Ammon's horn (tissue), 1 donor: ENCODE measurements at regions not wholly inside any gene's neighbourhood (a gene's known extent, or its start where the extent isn't known, plus 50 kb on each side); places are given as distances from the start of the nearest gene placed in this dataset.

Experiments used
- DNase-seq: peaks from one replicate; pipeline ENCODE4 v3.0.0-alpha.2; 2016; ENCODE audit warnings: low spot score

DNA sequence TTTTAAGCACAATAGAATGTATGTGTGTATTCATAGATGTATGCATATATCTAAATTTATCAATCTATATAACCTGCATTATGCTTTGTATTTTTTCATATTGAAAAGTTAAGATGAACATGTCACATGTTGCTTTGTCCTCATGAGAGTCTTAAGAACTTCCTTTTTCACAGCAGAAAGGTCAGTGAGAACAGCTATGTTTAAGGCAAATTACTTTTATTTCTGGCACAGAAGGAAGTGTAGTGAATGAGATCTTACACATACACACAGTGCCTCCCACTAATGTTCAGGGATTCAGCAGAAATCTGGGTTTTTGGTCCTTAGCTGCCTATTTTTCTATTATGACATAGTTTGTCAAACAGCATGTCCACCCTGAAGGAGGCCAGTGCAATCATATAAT, 134.8 kb downstream of the TMEM26 start:
- no peak for DNase-seq

DNA sequence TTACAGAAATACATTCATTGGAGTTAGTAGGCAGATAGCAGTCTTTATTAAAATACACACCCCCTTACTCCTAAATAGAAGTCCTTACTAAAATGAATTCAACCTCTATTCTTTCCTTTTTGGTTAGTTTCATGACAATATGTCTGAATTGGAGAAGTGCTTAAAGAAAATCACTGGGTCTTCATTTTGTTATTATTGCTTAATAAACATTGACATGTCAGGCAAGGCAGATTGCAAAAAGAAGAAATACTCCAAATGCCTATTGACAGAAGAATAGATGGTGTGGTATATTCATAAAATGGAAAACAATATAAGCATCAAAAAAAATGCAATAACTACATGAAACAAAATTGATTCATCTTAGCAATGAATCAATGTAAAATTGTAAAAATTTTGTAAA, 135.5 kb downstream of the TMEM26 start:
- DNase-seq: no peak

DNA sequence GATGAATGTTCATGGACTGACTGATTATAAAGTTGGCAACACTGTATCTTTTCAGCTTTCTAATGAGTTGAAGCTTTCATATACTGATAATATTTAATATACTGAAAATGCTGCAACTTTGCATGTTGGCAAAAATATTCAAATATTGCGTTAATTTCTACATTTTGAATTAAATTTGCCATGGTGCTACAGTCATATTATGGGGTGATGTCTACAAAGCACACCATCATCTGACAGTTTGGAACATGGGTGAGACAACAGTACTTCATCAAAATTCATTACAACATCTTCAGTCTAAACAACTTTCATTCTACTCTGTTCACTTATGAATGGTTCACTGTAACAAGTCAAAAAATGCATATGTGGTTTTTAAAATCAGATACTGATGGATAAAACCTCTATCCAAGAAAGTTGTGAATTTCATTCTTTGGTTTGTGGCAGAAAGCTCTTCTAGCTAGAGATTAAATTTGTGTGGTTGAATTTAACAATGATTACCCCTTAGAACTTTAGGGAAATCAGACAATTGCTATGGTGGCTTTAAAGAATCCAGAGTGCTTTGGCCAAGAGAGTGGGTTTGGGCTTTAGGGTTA, 136.4 kb downstream of the TMEM26 start:
- DNase-seq: no peak

DNA sequence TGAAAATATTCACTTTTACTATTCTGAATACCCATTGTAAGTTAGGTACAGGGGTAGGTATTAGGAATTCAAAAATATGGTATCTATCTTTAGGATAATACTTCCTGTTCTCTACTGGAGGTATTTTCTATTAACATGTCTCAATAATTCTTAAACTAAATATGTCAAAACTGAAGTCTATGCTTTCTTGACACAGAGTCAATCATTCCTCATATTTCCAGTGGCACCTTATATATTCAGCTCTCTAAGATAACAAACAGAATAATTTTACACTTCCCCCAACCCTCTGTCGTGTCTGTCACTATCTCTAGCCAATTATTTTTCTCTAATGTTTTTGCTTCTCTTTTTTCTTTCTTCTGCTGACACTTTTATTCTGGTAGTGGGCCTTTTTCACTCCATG, 138.9 kb downstream of the TMEM26 start:
- DNase-seq: no peak

DNA sequence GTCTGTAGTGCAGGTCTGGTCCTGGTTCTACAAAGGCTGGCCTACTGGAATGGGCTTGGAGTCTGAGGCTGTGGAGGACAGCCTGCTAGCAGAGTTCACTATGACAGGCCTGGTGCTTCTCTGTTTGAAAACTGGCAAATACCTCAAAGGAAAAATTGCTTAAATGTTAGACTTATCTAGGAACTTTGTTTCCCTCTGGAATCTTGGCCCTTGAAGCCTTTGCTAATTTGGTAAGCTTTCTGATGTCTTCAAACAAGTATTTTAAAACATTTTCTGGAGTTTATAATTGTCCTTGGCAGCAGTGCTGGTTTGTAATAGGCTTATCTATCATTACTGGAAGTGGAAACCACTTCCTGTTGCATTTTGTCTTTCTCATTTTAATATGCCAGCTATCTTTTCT, 139.7 kb downstream of the TMEM26 start:
- no peak for DNase-seq

DNA sequence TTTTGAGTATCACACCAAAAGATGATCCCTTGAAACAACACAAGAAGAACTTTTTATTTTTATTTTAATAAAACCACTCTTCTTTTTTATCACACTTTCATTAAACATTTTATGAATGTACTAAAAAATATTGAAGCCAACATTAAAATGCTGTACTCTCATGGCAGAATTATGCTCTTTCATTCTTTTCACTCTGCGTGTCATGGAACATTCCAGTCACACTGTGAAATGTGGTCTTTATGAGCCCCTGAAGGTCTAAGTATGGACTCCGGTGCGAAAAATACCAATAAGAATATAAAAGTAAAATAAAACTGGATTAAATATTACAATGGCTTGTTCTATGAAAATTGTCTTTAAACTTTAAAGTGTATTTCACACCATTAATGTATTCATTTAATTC, 148.4 kb downstream of the TMEM26 start:
- DNase-seq: no peak

DNA sequence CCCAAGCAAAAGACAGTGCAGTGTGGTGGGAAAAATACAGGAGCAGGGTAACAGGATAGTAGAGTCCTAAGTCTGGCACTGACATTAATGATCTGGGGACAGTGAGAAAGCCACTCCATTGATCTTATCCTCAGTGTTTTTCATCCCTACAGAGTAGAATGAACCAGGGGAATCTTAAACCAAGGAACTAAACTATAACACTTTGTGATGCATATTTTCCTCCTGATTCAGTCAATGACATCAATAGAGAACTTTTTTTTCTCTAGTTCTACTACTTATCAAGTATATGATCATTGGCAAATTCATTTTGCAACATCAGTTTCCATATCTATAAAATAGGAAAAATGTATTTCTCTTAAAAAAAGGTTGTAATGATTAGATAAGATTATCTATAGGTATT, 151.1 kb downstream of the TMEM26 start:
- DNase-seq: no peak

DNA sequence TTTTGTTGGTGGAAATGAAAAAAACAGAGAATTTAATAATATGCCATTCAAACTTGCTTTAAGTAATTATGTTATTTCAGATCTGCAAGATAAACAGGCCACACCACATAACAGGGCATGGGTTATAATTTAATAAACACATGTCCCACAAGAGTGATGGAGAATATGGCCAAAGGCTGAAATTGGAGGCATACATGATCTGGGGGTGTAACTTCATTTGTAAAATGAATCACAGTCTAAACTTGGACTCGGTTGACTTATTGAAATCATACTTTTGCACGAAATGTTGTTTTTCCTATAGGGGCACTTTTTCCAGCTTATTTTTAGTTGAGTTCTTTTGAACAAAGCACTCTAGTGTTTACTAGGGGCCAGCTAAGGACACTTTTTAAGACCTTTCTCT, 151.6 kb downstream of the TMEM26 start:
- DNase-seq: no peak

DNA sequence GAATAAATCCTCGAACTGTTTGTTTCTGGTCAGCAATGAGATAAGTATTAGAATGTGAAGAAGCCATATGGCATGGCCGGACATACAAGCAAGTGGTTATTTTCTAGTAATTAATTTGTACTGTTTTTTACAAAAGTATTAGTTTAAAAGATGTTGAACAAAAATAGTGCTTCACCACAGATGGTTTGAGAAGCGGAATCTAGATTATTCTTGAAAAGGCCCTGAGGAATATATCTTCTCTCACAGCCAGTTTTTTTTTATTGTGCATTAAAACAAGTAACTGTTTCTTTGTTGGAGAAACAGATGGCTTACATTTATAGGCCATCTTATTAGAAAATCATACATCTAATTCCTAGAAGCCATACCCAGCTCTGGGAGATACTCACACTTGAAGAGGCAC, 153.3 kb downstream of the TMEM26 start:
- no peak for DNase-seq

DNA sequence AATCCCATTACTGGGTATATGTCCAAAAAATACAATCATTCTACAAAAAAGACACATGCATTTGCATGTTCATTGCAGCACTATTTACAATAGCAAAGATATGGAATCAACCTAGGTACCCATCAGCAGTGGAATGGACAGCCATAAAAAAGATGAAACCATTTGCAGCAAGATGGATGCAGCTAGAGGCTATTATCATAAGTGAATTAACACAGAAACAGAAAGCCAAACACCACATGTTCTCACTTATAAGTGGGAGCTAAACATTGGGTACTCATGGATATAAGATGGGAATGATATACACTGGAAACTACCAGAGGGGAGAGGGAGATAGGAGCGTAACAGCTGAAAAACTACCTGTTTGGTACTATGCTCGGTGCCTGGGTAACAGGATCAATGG, 154.0 kb downstream of the TMEM26 start:
- no peak for DNase-seq

DNA sequence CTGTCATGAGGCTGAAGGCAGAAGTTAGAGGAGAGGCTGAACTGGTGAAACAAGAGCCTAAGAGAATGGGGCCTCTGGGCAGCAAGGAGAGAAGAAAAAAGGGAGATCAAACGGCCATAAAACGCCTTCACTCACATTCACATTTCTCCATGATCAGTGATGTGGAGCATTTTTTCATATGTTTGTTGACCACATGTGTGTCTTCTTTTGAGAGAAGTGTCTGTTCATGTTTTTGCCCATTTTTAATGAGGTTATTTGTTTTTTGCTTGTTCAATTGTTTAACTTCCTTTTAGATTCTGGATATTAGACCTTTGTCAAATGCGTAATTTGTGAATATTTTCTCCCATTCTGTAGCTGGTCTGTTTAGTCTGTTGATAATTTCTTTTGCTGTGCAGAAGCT, 155.0 kb downstream of the TMEM26 start:
- DNase-seq: no peak

DNA sequence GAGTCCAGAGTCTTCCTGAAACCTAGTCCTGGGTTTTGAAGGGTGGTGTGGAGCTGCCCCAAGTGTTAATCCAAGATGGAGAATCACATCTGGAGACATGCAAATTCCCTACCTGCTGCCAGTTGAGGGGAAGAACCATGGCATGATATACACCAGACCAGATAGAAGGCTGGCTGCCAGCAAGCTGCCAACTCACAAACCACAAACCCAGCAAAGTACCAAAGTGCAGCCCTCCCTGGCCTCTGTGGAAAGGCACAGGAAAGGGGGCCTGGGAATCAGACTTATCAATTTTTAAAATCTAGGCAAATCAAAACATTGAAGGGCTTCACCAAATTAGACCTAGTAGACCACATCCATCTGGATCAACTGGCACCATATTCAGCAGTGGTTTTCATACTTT, 157.0 kb downstream of the TMEM26 start:
- no peak for DNase-seq

DNA sequence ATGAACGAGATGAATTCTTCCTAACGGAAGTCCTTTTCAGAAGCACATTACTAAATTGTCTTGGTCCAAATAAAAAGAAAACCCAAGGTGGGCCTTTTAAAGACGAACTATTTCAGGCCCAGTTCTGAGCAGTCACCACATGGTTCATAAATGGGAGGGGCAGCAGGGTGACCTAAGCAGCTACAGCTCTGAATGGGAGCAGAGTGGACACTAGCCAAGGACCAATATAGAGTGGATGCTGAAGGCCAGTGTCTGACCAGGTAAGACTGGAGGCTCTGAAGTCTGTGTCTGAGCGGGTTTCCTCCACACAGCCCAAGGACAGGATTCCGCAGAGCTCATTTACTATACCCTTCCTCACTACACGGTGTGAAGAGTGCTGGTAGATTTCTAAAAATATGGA, 159.1 kb downstream of the TMEM26 start:
- DNase-seq: no peak

DNA sequence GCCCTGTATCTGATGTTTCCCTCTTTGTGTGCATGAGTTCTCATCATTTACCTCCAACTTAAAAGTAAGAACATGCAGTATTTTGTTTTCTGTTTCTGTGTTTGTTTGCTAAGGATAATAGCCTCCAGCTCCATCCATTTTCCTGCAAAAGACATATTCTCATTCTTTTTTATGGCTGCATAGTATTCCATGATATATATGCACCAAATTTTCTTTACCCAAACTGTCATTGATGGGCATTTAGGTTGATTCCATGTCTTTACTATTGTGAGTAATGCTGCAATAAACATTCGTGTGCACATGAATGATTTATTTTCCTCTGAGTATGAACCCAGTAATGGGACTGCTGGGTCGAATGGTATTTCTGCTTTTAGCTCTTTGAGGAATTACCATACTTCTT, 163.4 kb downstream of the TMEM26 start:
- DNase-seq: no peak

DNA sequence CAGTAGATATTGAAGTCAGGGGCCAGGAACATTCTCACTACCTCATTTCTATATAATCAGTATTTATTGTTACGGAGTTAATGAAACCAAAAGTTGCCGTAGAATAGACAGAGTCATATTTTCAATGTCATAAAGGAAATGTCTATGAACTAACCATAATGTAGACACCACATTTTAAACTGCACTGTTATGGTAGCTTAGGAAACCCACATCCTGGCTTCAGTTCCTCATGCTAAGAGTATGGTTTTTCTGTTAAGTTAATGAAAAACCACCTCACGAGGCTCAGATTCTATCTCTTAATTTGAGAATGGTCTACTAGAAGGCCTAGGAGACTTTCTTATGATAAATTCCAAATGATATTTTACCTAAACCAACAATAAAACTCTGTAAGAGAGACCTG, 166.5 kb downstream of the TMEM26 start:
- DNase-seq: no peak

DNA sequence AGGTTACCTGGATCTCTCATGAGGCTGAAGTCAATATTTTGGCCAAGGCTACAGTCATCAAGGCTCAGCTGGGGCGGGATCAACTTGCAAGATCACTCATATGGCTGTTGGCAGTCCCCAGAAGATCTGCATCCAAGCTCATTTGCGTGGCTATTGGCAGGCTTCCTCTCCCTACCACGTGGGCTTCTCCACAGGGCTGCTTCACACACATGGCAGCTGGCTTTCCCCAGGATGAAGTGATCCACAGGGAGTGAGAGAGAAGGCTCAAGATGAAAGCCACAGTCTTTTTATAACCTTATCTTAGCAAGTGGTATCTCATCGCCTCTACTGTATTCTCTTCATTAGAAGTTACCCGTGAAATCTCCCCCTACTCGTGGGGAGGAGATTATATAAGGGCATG, 167.4 kb downstream of the TMEM26 start:
- DNase-seq: no peak

DNA sequence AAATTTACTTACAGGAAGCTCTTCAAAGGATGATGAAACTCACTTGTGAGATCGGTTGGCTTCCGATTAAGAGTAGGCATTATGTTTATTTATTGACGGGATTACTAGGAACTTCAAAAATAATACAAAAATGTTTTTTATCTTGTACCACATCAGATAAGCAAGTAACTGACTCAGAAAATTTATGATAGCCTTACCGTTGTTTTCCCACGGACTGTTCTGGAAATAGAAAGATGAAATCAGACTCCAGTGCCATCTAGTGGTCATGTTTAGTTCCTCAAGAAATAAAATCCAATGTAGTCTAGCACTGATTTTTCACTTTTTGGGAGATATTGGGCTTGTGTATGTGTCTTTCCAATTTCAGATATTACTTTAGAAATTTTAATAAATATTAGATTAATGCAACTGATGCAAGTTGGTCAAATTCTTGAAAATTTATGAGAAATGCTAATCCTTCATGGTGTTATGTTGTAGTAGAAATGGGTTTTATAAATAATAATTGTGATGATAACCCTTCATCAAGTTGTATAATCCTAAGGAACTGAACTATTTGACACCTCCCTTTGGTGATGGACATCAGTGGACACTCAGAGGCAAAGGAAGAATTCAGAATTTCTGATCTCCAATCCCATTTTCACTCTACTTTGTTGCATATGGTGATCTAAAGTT, 168.8 kb downstream of the TMEM26 start:
- DNase-seq: peak; percentile 69

DNA sequence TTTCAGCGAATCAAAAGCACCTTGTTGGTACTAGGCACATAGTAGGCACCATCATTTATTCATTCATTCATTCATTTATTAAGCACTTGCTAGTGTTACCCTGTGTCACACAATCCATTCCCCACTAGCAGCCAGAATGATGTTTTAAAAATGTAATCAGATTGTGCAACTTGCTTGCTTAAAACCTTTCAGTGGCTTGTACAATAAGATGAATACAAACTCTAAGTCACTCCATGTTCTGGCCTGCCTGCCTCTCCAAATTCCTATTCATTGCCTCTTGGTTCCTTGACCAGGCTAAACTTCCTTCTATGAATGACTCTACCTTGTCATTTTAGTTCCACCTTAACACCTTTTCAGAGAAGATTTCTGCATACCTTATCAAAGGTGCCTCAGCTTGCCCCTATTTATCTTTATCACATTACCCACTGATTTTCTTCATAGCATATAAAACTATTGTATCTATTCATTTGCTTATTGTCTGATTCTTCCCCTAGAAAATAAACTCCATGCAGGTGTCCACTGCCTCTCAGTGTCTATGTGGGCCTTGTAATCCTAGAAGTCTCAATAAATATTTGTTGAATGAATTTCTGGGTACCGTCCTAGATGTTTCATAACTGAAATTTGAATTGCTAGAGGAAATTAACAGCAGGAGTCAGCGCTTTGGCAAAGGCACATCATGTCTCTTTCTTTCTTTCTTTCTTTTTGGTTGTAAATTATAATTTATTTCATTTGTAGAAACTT, 169.5 kb downstream of the TMEM26 start:
- no peak for DNase-seq

DNA sequence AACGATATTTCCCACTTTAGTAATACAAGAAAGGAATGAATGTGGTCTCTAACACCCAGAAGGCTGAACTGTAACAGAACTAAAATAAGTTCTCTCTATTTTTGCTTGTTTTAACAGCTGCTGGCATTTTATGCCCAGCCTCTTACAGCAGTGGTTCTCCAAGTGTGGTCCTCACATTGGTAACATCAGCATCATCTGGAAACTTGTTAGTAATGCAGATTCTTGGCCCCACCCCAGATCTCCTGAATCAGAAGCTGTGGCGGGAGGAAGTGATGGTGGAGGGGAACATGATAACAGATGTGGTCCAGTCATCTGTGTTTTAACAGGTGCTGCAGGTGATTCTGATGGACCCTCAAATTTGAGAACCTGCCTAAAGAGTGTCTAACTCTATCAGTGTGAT, 170.1 kb downstream of the TMEM26 start:
- no peak for DNase-seq

DNA sequence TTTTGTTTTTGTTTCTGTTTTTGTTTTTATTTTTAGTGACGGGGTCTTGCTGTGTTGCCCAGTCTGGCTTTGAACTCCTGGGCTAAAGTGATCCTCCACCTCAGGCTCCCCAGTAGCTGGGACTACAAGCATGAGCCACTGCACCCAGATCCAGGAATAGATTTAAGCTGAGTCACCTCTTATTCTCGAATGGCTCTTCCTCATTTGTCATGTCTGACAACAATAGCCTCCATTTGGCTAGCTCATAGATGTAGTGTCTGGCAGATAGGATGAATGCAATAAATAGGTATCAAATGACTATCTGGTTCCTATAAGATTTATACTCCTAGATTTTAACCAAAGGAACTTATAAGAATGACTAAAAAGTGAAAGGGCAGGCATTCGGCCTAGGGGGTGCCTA, 172.9 kb downstream of the TMEM26 start:
- DNase-seq: peak; percentile 6

DNA sequence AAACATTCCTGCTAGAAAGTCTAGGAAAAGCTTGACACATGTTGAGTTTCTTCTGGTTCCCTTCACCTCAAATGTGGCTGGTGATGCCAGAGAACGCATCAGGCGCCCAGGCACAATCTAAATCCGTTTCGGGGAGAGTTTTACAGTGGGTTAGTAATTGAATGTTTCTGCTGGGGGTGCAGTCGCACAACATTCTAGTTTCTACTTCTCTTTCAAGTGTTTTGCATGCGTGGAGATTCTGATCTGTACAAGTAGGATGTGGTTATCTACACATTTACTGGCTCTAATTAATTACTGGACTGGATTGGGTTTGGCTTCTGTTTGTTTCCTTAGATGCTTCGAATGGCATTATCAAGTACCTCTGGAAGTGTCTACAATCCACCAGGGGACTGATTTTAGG, 173.8 kb downstream of the TMEM26 start:
- DNase-seq: no peak

DNA sequence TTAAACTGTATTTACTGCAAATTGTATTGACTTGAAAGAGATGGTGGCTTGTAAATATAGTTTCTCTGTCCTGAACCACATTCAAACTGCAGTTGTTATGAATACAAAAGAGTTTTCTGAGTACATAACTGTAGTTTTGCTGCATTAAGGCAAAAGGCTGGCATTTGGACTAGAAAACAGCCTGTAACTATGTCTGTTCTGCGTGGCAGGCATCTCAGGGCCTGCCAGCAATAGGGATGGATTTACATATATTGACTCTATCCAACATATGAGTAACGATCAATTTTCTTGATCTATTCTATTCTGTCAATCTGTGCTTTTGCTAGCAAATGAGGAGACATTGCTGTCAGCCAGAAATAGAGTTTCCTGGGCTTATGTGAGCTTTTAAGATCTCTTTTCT, 174.6 kb downstream of the TMEM26 start:
- DNase-seq: peak; percentile 8

DNA sequence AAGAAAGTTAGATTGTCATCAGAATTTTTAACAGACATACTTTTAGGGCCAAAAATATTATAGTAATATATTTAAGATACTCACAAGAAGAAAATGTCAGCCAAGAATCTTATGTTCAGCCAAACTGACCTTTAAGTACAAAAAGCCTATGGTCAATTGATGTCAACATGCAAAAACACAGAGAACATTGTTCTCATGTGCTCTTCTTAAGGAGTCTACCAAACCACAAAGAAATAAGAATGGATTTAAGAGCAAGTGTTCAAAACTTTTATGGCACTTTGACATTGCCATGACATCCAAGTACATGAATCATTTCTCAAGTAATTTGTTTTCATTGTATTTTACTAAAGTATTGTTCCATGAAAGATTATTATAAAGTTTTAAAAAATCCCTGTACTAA, 180.4 kb downstream of the TMEM26 start:
- DNase-seq: no peak
